OCI-LY7 (cell line): ENCODE measurements at regions not wholly inside any gene's neighbourhood (a gene's known extent, or its start where the extent isn't known, plus 50 kb on each side); places are given as distances from the start of the nearest gene placed in this dataset.

Experiments used
- BruUV-seq: library from RNA; stranded (reverse); fragments of 400-500 nt; replicated peaks from 2 replicates; lab custom pipeline; 2021; lab: Mats Ljungman, UMichigan
- CTCF ChIA-PET: fragments of 300-600 bp; sonication (Branson Sonifier 250); formaldehyde crosslinking; loops from one replicate; lab custom pipeline; 2022; ENCODE audit warnings: antibody characterized with exemption; ENCODE audit not compliant: unreplicated experiment; lab: Charles Lee
- POLR2A ChIA-PET: fragments of 300-600 bp; sonication (Branson Sonifier 250); formaldehyde crosslinking; loops from one replicate; lab custom pipeline; 2022; ENCODE audit warnings: antibody characterized with exemption; lab: Charles Lee
- DNase-seq: peaks from one replicate; pipeline ENCODE4 v3.0.0-alpha.2; 2015; ENCODE audit warnings: low spot score
- H2AFZ ChIP-seq: fragments of 200-600 bp; sonication (generic), shearing (Covaris generic); 2 replicates; pipeline ENCODE4 v1.6.1; 2014; ENCODE audit warnings: mild to moderate bottlenecking, antibody characterized with exemption, low read length, moderate library complexity
- H3K27ac ChIP-seq: fragments of 200-600 bp; sonication (generic); 2 replicates; pipeline ENCODE4 v1.5.1; 2014; ENCODE audit warnings: mixed run types, low read depth, mild to moderate bottlenecking, moderate library complexity, low read length, inconsistent platforms; ENCODE audit not compliant: poor library complexity, severe bottlenecking
- H3K36me3 ChIP-seq: fragments of 200-600 bp; sonication (generic); 2 replicates; pipeline ENCODE4 v1.6.1; 2014; ENCODE audit warnings: mild to moderate bottlenecking, antibody characterized with exemption, low read length, moderate library complexity, mixed read lengths; ENCODE audit not compliant: insufficient read depth
- H3K4me1 ChIP-seq: fragments of 200-600 bp; sonication (generic); 2 replicates; pipeline ENCODE4 v1.5.1; 2014; ENCODE audit warnings: mild to moderate bottlenecking, low read length; ENCODE audit not compliant: insufficient read depth, poor library complexity, severe bottlenecking
- H3K4me2 ChIP-seq: fragments of 200-600 bp; sonication (generic); 2 replicates; pipeline ENCODE4 v1.6.1; 2014; ENCODE audit warnings: mild to moderate bottlenecking, low read length
- H3K4me3 ChIP-seq: fragments of 200-600 bp; sonication (generic); 2 replicates; pipeline ENCODE4 v1.5.1; 2014; ENCODE audit warnings: mild to moderate bottlenecking, low read depth, low read length; ENCODE audit not compliant: poor library complexity, severe bottlenecking
- H3K79me2 ChIP-seq: fragments of 200-600 bp; sonication (generic); 2 replicates; pipeline ENCODE4 v1.6.1; 2016; ENCODE audit warnings: low read depth, mild to moderate bottlenecking, low read length, moderate library complexity, mixed read lengths; ENCODE audit not compliant: insufficient read depth
- H3K9me2 ChIP-seq: fragments of 200-600 bp; sonication (generic); 2 replicates; pipeline ENCODE4 v1.6.1; 2016; ENCODE audit warnings: mild to moderate bottlenecking, low read length, mixed read lengths; ENCODE audit not compliant: insufficient read depth
- H3K9me3 ChIP-seq: fragments of 200-600 bp; sonication (generic); 2 replicates; pipeline ENCODE4 v1.6.1; 2014; ENCODE audit warnings: mild to moderate bottlenecking, mixed run types, low read length, mixed read lengths
- H4K20me1 ChIP-seq: fragments of 200-600 bp; sonication (generic); 2 replicates; pipeline ENCODE4 v1.6.1; 2014; ENCODE audit warnings: mild to moderate bottlenecking, antibody characterized with exemption, low read length, moderate library complexity, mixed read lengths; ENCODE audit not compliant: insufficient read depth
- EZH2phosphoT487 ChIP-seq: fragments of 200-600 bp; sonication (generic); IDR thresholded peaks from 2 replicates; pipeline ENCODE4 v1.6.1; 2018; ENCODE audit warnings: low read depth, borderline replicate concordance, mild to moderate bottlenecking, mixed run types, antibody characterized with exemption, low read length, moderate library complexity, mixed read lengths
- intact Hi-C: fragments of 100-400 bp; cut with micrococcal nuclease; formaldehyde crosslinking; loops from one replicate; pipeline ENCODE4 v1.10.0; 2022; ENCODE audit not compliant: unreplicated experiment
- TF ChIP-seq, protein P1 (sequence below): fragments of 200-600 bp; sonication (generic); conservative IDR thresholded peaks from 2 replicates; pipeline ENCODE4 v1.5.1; 2014; ENCODE audit warnings: mild to moderate bottlenecking, antibody characterized with exemption, low read length, moderate library complexity, mixed read lengths

DNA sequence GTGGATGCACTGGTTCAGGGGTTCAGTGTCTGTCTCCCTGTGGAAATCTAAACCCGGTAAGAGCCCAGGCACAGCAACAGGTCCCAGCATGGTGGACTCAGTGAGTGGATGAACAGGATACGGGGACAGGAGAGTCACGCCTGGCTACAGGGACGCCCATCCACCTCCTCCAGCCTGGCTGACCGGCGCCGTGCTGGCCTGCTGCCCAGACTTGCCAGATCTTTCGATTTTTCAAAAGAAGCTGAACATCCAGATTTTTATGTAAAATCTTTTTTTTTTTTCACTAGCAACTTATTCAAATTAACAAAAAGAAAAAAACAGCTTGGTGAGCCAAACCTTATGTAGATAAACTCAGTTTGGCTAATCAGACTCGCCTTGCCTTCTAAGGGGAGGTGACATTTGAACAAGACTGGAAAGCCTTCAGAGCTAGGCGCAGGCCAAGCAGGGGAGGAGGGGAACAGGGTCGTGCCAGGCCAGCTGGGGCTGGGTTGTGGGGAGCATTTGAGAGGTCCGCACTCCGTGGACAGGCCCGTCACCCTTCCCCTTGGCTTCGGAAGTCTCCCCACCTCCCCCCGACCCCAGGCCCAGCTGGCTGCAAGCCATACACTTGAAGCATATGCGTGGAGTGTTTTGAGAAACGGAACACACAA, 87.8 kb upstream of the NCOR2 start:
- TF ChIP-seq, protein P1, sequence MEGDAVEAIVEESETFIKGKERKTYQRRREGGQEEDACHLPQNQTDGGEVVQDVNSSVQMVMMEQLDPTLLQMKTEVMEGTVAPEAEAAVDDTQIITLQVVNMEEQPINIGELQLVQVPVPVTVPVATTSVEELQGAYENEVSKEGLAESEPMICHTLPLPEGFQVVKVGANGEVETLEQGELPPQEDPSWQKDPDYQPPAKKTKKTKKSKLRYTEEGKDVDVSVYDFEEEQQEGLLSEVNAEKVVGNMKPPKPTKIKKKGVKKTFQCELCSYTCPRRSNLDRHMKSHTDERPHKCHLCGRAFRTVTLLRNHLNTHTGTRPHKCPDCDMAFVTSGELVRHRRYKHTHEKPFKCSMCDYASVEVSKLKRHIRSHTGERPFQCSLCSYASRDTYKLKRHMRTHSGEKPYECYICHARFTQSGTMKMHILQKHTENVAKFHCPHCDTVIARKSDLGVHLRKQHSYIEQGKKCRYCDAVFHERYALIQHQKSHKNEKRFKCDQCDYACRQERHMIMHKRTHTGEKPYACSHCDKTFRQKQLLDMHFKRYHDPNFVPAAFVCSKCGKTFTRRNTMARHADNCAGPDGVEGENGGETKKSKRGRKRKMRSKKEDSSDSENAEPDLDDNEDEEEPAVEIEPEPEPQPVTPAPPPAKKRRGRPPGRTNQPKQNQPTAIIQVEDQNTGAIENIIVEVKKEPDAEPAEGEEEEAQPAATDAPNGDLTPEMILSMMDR, result no peak
- no peak for TF ChIP-seq EZH2phosphoT487

DNA sequence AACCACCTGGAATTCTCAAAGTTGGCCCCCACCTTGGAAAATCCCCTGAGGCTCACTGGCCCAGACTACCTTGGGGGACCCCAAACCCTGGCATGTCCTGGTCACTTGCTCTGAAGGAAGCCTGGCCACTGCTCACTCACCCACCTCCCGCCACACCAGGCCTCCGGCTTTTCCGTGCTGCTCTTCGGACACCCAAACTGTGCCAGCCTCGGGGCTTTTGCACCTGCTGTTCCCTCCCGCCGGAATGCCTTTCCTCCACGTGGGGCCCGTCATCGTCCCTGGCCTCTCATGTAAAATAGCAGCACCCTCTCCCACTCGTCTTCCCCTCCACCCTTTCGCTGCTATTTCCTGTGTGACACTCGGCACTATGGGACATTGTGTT, 87.2 kb upstream of the NCOR2 start:
- no peaks in the 10 kb centered on the region for H3K36me3 ChIP-seq
- BruUV-seq, result no TSS peak
- no peak for TF ChIP-seq EZH2phosphoT487
- TF ChIP-seq, protein P1, result no peak
- ChIA-PET POLR2A (interaction anchor here (0.9 kb wide), 1 partner anchor 92 kb away, joined by 3 read pairs; no protein-coding TSS in a partner anchor), CTCF (no interaction called here)
- H3K27ac ChIP-seq, result no peak overlapping the region
- no peaks in the 10 kb centered on the region for H3K9me3 ChIP-seq
- DNase-seq, result no peak
- H3K9me2 ChIP-seq, result no peaks in the 10 kb centered on the region
- H3K4me2 ChIP-seq, result no peak overlapping the region
- no peaks in the 10 kb centered on the region for H3K79me2 ChIP-seq
- no peak overlapping the region for H3K4me3 ChIP-seq
- no peak overlapping the region for H2AFZ ChIP-seq
- no peaks in the 10 kb centered on the region for H4K20me1 ChIP-seq
- intact Hi-C loops, result no loop called here
- no peaks in the 10 kb centered on the region for H3K4me1 ChIP-seq

More for the DNA sequence above, 87.8 kb upstream of the NCOR2 start:
- Histone ChIP-seq H3K4me1 (no peaks in the 10 kb centered on the region), H3K9me2 (no peaks in the 10 kb centered on the region), H4K20me1 (no peaks in the 10 kb centered on the region), H3K27ac (no peak overlapping the region), H3K36me3 (no peaks in the 10 kb centered on the region), H3K9me3 (no peaks in the 10 kb centered on the region), H2AFZ (no peak overlapping the region), H3K4me3 (no peak overlapping the region), H3K4me2 (no peak overlapping the region), H3K79me2 (no peaks in the 10 kb centered on the region)
- DNase-seq, result no peak
- CTCF ChIA-PET, result no interaction called here
- POLR2A ChIA-PET, result interaction anchor here (0.9 kb wide), 1 partner anchor 93 kb away, joined by 3 read pairs; no protein-coding TSS in a partner anchor
- intact Hi-C loops, result no loop called here
- BruUV-seq, result no TSS peak

DNA sequence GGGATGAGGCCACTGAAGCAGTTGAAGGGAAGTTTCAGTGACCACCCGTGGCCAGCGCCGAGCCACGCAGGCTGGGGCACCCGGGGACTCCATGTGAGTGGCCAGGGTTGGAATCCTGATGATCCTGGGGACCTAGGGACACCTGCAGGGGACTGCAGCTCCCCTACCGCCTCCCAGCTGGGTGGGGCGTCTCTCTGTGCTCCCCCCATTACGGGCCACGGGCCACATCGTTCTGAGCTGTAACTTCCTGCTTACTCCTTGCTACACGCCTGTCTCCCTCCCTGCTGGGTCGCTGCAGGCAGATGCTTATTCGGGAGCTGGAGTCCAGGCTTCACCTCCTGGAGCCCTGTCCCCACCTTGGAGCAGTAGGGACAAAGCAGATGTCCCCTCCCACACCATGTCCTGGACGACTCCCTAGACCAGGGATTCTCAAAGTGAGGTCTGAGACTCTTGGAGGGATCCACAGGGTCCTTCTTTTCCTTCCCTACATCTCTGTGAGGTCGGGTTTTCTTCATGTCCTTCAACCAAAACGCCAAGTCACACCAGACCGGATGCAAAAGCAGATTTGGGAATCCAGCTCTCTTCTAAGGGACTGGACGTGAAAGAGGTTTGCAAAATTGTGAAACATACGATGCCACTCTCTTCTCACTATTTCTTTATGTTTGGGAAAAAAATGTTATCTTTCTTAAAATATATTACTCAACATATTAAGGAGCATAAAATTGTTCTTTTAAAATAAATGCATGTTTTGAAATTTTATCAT, 85.9 kb upstream of the NCOR2 start:
- H3K9me3 ChIP-seq, result no peaks in the 10 kb centered on the region
- DNase-seq, result no peak
- no peaks in the 10 kb centered on the region for H3K36me3 ChIP-seq
- intact Hi-C loops, result no loop called here
- H3K27ac ChIP-seq, result no peak overlapping the region
- H3K4me2 ChIP-seq, result no peak overlapping the region
- H2AFZ ChIP-seq, result no peak overlapping the region
- no peaks in the 10 kb centered on the region for H3K9me2 ChIP-seq
- BruUV-seq, result no TSS peak
- no peak overlapping the region for H3K4me3 ChIP-seq
- TF ChIP-seq, protein P1, result no peak
- no peak for TF ChIP-seq EZH2phosphoT487
- POLR2A ChIA-PET, result no interaction called here
- CTCF ChIA-PET, result no interaction called here
- H3K79me2 ChIP-seq, result no peaks in the 10 kb centered on the region
- H3K4me1 ChIP-seq, result no peaks in the 10 kb centered on the region
- H4K20me1 ChIP-seq, result no peaks in the 10 kb centered on the region
